Hepatocyte (in vitro differentiated cells): ENCODE measurements at regions not wholly inside any gene's neighbourhood (a gene's known extent, or its start where the extent isn't known, plus 50 kb on each side); places are given as distances from the start of the nearest gene placed in this dataset.

Source experiments
- DNase-seq: peaks from one replicate; pipeline ENCODE4 v3.0.0-alpha.2; 2016; ENCODE audit warnings: low spot score
- H2AFZ ChIP-seq: fragments of 200-600 bp; sonication (generic); 2 replicates; pipeline ENCODE4 v1.6.0; 2016; ENCODE audit warnings: antibody characterized with exemption, mild to moderate bottlenecking
- H3K27ac ChIP-seq: fragments of 200-600 bp; sonication (generic); 2 replicates; pipeline ENCODE4 v1.5.1; 2016; ENCODE audit warnings: mild to moderate bottlenecking
- H3K27me3 ChIP-seq: fragments of 200-600 bp; sonication (generic); 2 replicates; pipeline ENCODE4 v1.6.1; 2016
- H3K36me3 ChIP-seq: fragments of 200-600 bp; sonication (generic); replicated peaks from 2 replicates; pipeline ENCODE4 v1.5.1; 2016; ENCODE audit warnings: low read depth; ENCODE audit not compliant: insufficient read depth
- H3K4me1 ChIP-seq: fragments of 200-600 bp; sonication (generic); 2 replicates; pipeline ENCODE4 v1.5.1; 2016; ENCODE audit warnings: mild to moderate bottlenecking, moderate library complexity; ENCODE audit not compliant: insufficient read depth
- H3K4me2 ChIP-seq: fragments of 200-600 bp; sonication (generic); 2 replicates; pipeline ENCODE4 v1.6.0; 2016
- H3K4me3 ChIP-seq: fragments of 200-600 bp; sonication (generic); 2 replicates; pipeline ENCODE4 v1.5.1; 2016; ENCODE audit warnings: mild to moderate bottlenecking
- H3K79me2 ChIP-seq: fragments of 200-600 bp; sonication (generic); 2 replicates; pipeline ENCODE4 v1.6.0; 2017; ENCODE audit warnings: mild to moderate bottlenecking
- H3K9me2 ChIP-seq: fragments of 200-600 bp; sonication (generic); replicated peaks from 2 replicates; pipeline ENCODE4 v1.6.0; 2017; ENCODE audit warnings: mild to moderate bottlenecking; ENCODE audit not compliant: insufficient read depth
- H3K9me3 ChIP-seq: fragments of 200-600 bp; sonication (generic); 2 replicates; pipeline ENCODE4 v1.5.1; 2016; ENCODE audit warnings: low read depth, mild to moderate bottlenecking
- H4K20me1 ChIP-seq: fragments of 200-600 bp; sonication (generic); 2 replicates; pipeline ENCODE4 v1.6.0; 2016; ENCODE audit warnings: mild to moderate bottlenecking; ENCODE audit not compliant: insufficient read depth, poor library complexity, severe bottlenecking
- CTCF ChIP-seq: fragments of 200-600 bp; sonication (generic); IDR thresholded peaks from 2 replicates; pipeline ENCODE4 v1.5.1; 2016; ENCODE audit warnings: antibody characterized with exemption, mild to moderate bottlenecking; ENCODE audit not compliant: poor library complexity
- EZH2 ChIP-seq: fragments of 200-600 bp; sonication (generic); IDR thresholded peaks from 2 replicates; pipeline ENCODE4 v1.6.1; 2016; ENCODE audit warnings: antibody characterized with exemption, mild to moderate bottlenecking, borderline replicate concordance
- EZH2phosphoT487 ChIP-seq: fragments of 200-600 bp; sonication (generic); IDR thresholded peaks from one replicate; pipeline ENCODE4 v1.6.1; 2018; ENCODE audit warnings: antibody characterized with exemption, mild to moderate bottlenecking, low read depth, moderate library complexity; ENCODE audit not compliant: unreplicated experiment, severe bottlenecking
- WGBS: methylation state at CpG from one replicate; pipeline ENCODE4 v1.1.6; 2016; ENCODE audit warnings: low lambda C conversion rate; ENCODE audit errors: missing lambda C conversion rate; 5-methylcytosine and 5-hydroxymethylcytosine counted together

- no peaks in the 10 kb centered on the region for H3K36me3 ChIP-seq
- no peaks in the 10 kb centered on the region for H3K4me1 ChIP-seq
- no peaks in the 10 kb centered on the region for H3K27me3 ChIP-seq
- 87% methylated on average over 4 of the region's 4 CpGs for WGBS
- no peak for DNase-seq
- no peaks in the 10 kb centered on the region for H3K9me3 ChIP-seq
- no peak overlapping the region for H3K4me2 ChIP-seq
- H3K79me2 ChIP-seq = no peaks in the 10 kb centered on the region
- H2AFZ ChIP-seq = no peak overlapping the region
- H3K4me3 ChIP-seq = no peak overlapping the region
- H3K9me2 ChIP-seq = no peaks in the 10 kb centered on the region
- TF ChIP-seq EZH2phosphoT487 = no peak
- no peak for TF ChIP-seq CTCF
- no peak for TF ChIP-seq EZH2
- no peaks in the 10 kb centered on the region for H4K20me1 ChIP-seq
- H3K27ac ChIP-seq = no peak overlapping the region
Observed at GRCh38 chr16:26995522-26995921, 71.2 kb upstream of the C16orf82 start.

- Histone ChIP-seq H3K9me3 (no peaks in the 10 kb centered on the region), H3K27me3 (peaks cover 3% of the 10 kb centered on the region), H3K27ac (no peak overlapping the region), H2AFZ (no peak overlapping the region), H3K4me3 (no peak overlapping the region), H3K79me2 (no peaks in the 10 kb centered on the region), H3K4me2 (no peak overlapping the region), H3K4me1 (no peaks in the 10 kb centered on the region), H3K9me2 (no peaks in the 10 kb centered on the region), H4K20me1 (no peaks in the 10 kb centered on the region), H3K36me3 (no peaks in the 10 kb centered on the region)
- TF ChIP-seq EZH2 (no peak), CTCF (no peak), EZH2phosphoT487 (no peak)
- no peak for DNase-seq
Observed at GRCh38 chr16:27005386-27005785, 61.3 kb upstream of the C16orf82 start.
